ENCODE measurements at regions not wholly inside any gene's neighbourhood (a gene's known extent, or its start where the extent isn't known, plus 50 kb on each side); places are given as distances from the start of the nearest gene placed in this dataset.

GRCh38 chr18:60044290-60045006 is 144.7 kb downstream of the PMAIP1 start:
- no peak overlapping the region for H3K4me3 ChIP-seq (ENCODE audit: low read depth, low read length)
- no peak for TF ChIP-seq CTCF (conservative IDR thresholded peaks at IDR 0.05; ENCODE audit: low read depth, low read length)
- peak; percentile 68 for DNase-seq (ENCODE audit: low read depth)

- no peak for TF ChIP-seq CTCF (conservative IDR thresholded peaks at IDR 0.05; ENCODE audit: low read depth, low read length)
Measured at GRCh38 chr18:60040971-60041370, 141.2 kb downstream of the PMAIP1 start.

GRCh38 chr18:60038731-60039130 is 138.9 kb downstream of the PMAIP1 start:
- no peak overlapping the region for H3K4me3 ChIP-seq (ENCODE audit: low read depth, low read length)
- no peak for TF ChIP-seq CTCF (conservative IDR thresholded peaks at IDR 0.05; ENCODE audit: low read depth, low read length)
- DNase-seq (ENCODE audit: low read depth): no peak

More at GRCh38 chr18:60040971-60041370, 141.2 kb downstream of the PMAIP1 start:
- no peak overlapping the region for H3K4me3 ChIP-seq (ENCODE audit: low read depth, low read length)
- DNase-seq (ENCODE audit: low read depth): no peak

- no peak overlapping the region for H3K4me3 ChIP-seq (ENCODE audit: low read depth, low read length)
- no peak for TF ChIP-seq CTCF (conservative IDR thresholded peaks at IDR 0.05; ENCODE audit: low read depth, low read length)
- no peak for DNase-seq (ENCODE audit: low read depth)
Measured at GRCh38 chr18:60027397-60027796, 127.6 kb downstream of the PMAIP1 start.

- no peak overlapping the region for H3K4me3 ChIP-seq (ENCODE audit: low read depth, low read length)
- no peak for TF ChIP-seq CTCF (conservative IDR thresholded peaks at IDR 0.05; ENCODE audit: low read depth, low read length)
- DNase-seq (ENCODE audit: low read depth): peak; percentile 23
Measured at GRCh38 chr18:60024857-60025256, 125.1 kb downstream of the PMAIP1 start.

- no peak for TF ChIP-seq CTCF (conservative IDR thresholded peaks at IDR 0.05; ENCODE audit: low read depth, low read length)
- no peak for DNase-seq (ENCODE audit: low read depth)
- no peak overlapping the region for H3K4me3 ChIP-seq (ENCODE audit: low read depth, low read length)
Measured at GRCh38 chr18:60024345-60024744, 124.5 kb downstream of the PMAIP1 start.

- no peak overlapping the region for H3K4me3 ChIP-seq (ENCODE audit: low read depth, low read length)
- no peak for TF ChIP-seq CTCF (conservative IDR thresholded peaks at IDR 0.05; ENCODE audit: low read depth, low read length)
- no peak for DNase-seq (ENCODE audit: low read depth)
Measured at GRCh38 chr18:60022671-60023276, 123.0 kb downstream of the PMAIP1 start.

Data from choroid plexus epithelial cell (primary cell).